Activated naive CD8-positive, alpha-beta T cell treated with anti-CD3 and anti-CD28 coated beads for 36 hours (primary cell): ENCODE measurements at regions not wholly inside any gene's neighbourhood (a gene's known extent, or its start where the extent isn't known, plus 50 kb on each side); places are given as distances from the start of the nearest gene placed in this dataset.
"Not testable (repeated sequence)": the region's sequence is repeated elsewhere in the genome, so short reads cannot be mapped to it uniquely, and the experiment has no call there.

ENCODE experiments used
- DNase-seq: peaks from one replicate; pipeline ENCODE4 v3.0.0; 2021
- H3K27ac Mint-ChIP-seq: one replicate; pipeline ENCODE4 v1.8.0; 2022; ENCODE audit warnings: mild to moderate bottlenecking, moderate library complexity, mixed read lengths
- H3K27me3 Mint-ChIP-seq: one replicate; pipeline ENCODE4 v1.8.0; 2022; ENCODE audit warnings: mild to moderate bottlenecking, mixed read lengths
- H3K36me3 Mint-ChIP-seq: one replicate; pipeline ENCODE4 v1.8.0; 2021; ENCODE audit warnings: mild to moderate bottlenecking, mixed read lengths
- H3K4me1 Mint-ChIP-seq: one replicate; pipeline ENCODE4 v1.8.0; 2021; ENCODE audit warnings: mixed read lengths
- H3K4me3 Mint-ChIP-seq: one replicate; pipeline ENCODE4 v1.8.0; 2022; ENCODE audit warnings: mild to moderate bottlenecking, moderate library complexity, mixed read lengths
- H3K9me3 Mint-ChIP-seq: one replicate; pipeline ENCODE4 v1.8.0; 2022; ENCODE audit warnings: mixed read lengths

DNA sequence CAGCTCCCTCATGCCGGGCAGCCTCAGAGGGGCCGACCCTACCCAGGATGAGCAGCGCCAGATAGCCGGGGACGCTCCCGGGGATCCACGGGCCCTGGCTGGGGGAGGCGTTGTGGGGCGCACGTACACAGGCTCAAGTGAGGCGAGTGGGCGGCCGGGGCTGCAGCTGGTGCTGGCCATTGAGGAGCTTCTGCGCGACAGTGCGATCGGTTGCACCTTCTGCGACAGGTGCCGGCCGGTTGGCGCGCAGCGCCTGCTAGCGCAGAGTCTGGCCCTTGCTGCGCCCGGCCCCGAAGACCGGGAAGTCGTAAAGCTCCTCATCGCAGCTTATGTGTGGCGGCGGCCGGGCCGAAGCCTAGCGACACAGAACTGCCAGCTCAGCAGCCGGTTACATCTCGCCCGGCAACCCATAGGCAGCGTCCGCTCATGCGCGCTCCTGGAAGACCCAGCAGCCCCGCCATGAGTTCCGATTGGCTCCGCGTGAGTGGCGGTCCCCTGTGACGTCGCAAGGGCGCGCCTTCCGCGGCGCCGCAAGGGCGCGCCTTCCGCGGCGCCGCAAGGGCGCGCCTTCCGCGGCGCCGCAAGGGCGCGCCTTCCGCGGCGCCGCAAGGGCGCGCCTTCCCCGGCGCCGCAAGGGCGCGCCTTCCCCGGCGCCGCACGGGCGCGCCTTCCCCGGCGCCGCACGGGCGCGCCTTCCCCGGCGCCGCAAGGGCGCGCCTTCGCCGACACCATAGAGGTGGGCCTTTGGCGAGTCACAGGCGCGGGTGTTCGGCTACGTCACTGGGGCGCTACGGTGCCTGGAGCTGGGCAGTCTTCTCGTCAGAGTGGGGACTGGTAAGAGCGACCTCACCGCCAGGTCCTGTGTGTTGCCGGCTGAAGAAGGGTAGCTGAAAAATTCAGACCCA lies 308.6 kb downstream of the ZNF37A start:
- H3K27me3 Mint-ChIP-seq, H3K4me1 Mint-ChIP-seq, H3K9me3 Mint-ChIP-seq: not testable (repeated sequence)
- Mint-ChIP-seq H3K27ac (peak overlapping the region; percentile 99), H3K4me3 (peak overlapping the region; percentile 93), H3K36me3 (peaks cover 13% of the 10 kb centered on the region)
- peak; percentile 94 for DNase-seq

DNA sequence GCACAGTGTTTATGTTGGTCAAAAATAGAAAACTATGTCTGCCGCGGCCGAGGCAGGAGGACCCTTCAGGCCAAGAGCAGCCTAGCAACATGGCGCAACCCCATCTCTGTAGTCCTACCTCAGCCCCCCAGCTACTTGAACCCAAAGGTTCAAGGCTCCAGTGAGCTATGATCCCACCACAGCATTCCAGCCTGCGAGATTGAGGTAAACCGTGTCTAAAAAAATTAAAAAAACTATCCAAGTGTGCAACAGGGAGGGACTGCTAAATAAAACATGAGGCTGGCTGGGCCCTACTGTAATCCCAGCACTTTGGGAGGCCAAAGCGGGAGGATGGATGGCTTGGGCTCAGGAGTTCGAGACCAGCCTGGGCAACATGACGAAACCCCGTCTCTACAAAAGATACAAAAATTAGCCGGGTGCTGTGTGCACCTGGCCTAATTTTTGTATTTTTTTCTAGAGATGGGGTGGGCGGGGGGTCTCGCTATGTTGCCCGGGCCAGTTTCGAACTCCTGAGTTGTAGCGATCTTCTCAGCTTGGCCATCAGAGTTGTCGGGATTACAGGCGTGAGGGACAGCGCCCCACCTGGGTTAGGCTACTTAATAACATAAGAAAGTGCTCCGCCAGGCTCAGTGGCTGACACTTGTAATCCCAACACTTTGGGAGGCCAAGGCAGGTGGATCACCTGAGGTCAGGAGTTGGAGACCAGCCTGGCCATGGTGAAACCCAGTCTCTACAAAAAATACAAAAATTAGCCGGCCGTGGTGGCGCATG lies 309.4 kb downstream of the ZNF37A start:
- not testable (repeated sequence) for DNase-seq, H3K4me1 Mint-ChIP-seq, H3K27me3 Mint-ChIP-seq, H3K9me3 Mint-ChIP-seq
- H3K27ac Mint-ChIP-seq: peak overlapping the region; percentile 97
- H3K4me3 Mint-ChIP-seq: peak overlapping the region; percentile 87
- H3K36me3 Mint-ChIP-seq: peaks cover 13% of the 10 kb centered on the region

- H3K9me3 Mint-ChIP-seq, H3K4me1 Mint-ChIP-seq, H3K27ac Mint-ChIP-seq, H3K4me3 Mint-ChIP-seq, DNase-seq, H3K27me3 Mint-ChIP-seq: not testable (repeated sequence)
- H3K36me3 Mint-ChIP-seq: peaks cover 24% of the 10 kb centered on the region
Observed at GRCh38 chr10:38423634-38424033, 329.5 kb downstream of the ZNF37A start.

DNA sequence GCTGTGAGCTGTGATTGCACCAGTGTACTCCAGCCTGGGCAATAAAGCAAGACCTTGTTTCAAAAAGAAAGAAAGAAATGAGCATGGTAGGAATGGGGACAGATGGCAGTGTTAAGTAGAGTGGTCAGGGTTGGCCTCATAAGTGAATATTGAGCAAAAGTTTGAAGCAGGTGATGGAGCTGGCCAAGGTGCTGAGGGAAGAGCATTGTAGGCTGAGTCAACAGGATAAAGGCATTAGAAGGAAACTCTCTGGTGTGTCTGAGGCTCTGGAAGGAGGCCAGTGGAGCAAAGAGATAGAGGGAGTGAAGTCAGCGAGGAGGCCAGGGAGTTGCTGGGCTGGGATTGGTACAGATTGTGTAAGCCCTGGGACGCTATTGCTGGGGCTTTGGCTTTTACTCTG lies 336.1 kb downstream of the ZNF37A start:
- not testable (repeated sequence) for DNase-seq, H3K27me3 Mint-ChIP-seq, H3K4me1 Mint-ChIP-seq, H3K27ac Mint-ChIP-seq, H3K4me3 Mint-ChIP-seq, H3K9me3 Mint-ChIP-seq
- peaks cover 23% of the 10 kb centered on the region for H3K36me3 Mint-ChIP-seq

- H3K27me3 Mint-ChIP-seq, DNase-seq, H3K4me1 Mint-ChIP-seq, H3K27ac Mint-ChIP-seq, H3K4me3 Mint-ChIP-seq, H3K9me3 Mint-ChIP-seq: not testable (repeated sequence)
- peaks cover 16% of the 10 kb centered on the region for H3K36me3 Mint-ChIP-seq
Observed at GRCh38 chr10:38437359-38437758, 343.2 kb downstream of the ZNF37A start.

DNA sequence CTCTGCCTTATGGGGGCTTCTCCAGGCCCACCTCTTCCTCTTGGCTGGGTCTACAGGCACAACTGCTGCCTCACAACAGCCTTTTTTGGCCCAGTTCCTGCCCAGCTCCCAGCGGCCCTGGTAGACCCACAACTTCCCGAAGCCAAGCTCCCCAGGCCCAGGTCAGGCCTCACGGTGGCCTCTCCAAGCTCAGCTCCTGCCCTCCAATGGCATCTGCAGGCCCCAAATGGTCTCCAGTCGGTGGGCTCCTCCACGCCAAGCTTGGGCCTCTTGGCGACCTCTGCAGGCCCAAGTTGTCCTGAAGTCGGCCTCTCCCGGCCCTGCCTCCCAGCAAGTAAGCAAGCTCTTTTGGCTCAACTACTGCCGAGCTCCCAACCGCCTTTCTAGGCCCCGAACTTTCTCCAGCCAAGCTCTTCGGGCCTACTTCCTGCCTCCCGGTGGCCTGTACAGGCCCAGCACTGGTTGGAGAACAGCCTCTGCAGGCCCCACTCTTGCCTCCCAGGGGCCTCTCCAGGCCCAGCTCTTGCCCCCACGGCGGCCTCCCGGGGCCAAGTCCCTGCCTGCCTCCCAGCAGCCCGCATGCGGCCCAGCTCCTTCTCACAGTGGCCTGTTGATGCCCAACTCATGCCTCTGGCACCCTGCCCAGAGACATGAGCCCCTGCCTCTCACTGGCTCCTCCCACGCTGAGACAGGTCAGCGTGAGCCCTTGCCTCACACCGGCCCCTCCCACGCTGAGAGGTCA lies 354.6 kb downstream of the ZNF37A start:
- not testable (repeated sequence) for H3K27me3 Mint-ChIP-seq, H3K27ac Mint-ChIP-seq, DNase-seq, H3K9me3 Mint-ChIP-seq, H3K4me1 Mint-ChIP-seq, H3K4me3 Mint-ChIP-seq
- H3K36me3 Mint-ChIP-seq: peaks cover 19% of the 10 kb centered on the region

GRCh38 chr10:38449618-38450017 lies 355.5 kb downstream of the ZNF37A start:
- not testable (repeated sequence) for H3K4me1 Mint-ChIP-seq, H3K4me3 Mint-ChIP-seq, H3K9me3 Mint-ChIP-seq, H3K27me3 Mint-ChIP-seq, DNase-seq, H3K27ac Mint-ChIP-seq
- H3K36me3 Mint-ChIP-seq: peaks cover 19% of the 10 kb centered on the region

- not testable (repeated sequence) for H3K4me3 Mint-ChIP-seq, H3K4me1 Mint-ChIP-seq, H3K9me3 Mint-ChIP-seq, DNase-seq, H3K27me3 Mint-ChIP-seq, H3K27ac Mint-ChIP-seq
- H3K36me3 Mint-ChIP-seq: peaks cover 19% of the 10 kb centered on the region
Observed at GRCh38 chr10:38450372-38451057, 356.4 kb downstream of the ZNF37A start.

GRCh38 chr10:38451306-38451967 lies 357.3 kb downstream of the ZNF37A start:
- DNase-seq, H3K4me1 Mint-ChIP-seq, H3K9me3 Mint-ChIP-seq, H3K27me3 Mint-ChIP-seq, H3K4me3 Mint-ChIP-seq, H3K27ac Mint-ChIP-seq: not testable (repeated sequence)
- H3K36me3 Mint-ChIP-seq: peaks cover 17% of the 10 kb centered on the region
